Fibroblast of lung (primary cell): ENCODE measurements at regions not wholly inside any gene's neighbourhood (a gene's known extent, or its start where the extent isn't known, plus 50 kb on each side); places are given as distances from the start of the nearest gene placed in this dataset.

ENCODE experiments used
- DNase-seq, 2 donors: peaks; one replicate each; pipeline versions ENCODE4 v3.0.0 to v3.0.0-alpha.2; 2010; ENCODE audit warnings: low read depth in 2 of 2
- H2AFZ ChIP-seq: 2 replicates; pipeline ENCODE4 v1.5.1; 2012; ENCODE audit warnings: low read length, control low read depth, inconsistent platforms
- H3K27ac ChIP-seq: 2 replicates; pipeline ENCODE4 v1.5.1; 2011; ENCODE audit warnings: low read length, control low read depth; ENCODE audit not compliant: insufficient read depth
- H3K27me3 ChIP-seq: 2 replicates; pipeline ENCODE4 v1.5.1; 2011; ENCODE audit warnings: mild to moderate bottlenecking, low read length; ENCODE audit not compliant: control insufficient read depth, insufficient read depth
- H3K36me3 ChIP-seq: 2 replicates; pipeline ENCODE4 v1.5.1; 2011; ENCODE audit warnings: low read length; ENCODE audit not compliant: control insufficient read depth, insufficient read depth
- H3K4me1 ChIP-seq: 2 replicates; pipeline ENCODE4 v1.5.1; 2011; ENCODE audit warnings: low read length; ENCODE audit not compliant: control insufficient read depth, insufficient read depth; ENCODE audit errors: extremely low read depth
- H3K4me2 ChIP-seq: 2 replicates; pipeline ENCODE4 v1.5.1; 2011; ENCODE audit warnings: low read length, control low read depth; ENCODE audit not compliant: insufficient read depth; ENCODE audit errors: extremely low read depth
- H3K4me3 ChIP-seq, 4 experiments: fragments of 200-600 bp in 1 of 4; sonication (generic) in 1 of 4; replicated peaks in 1 of 4; 2 replicates each; pipeline ENCODE4 v1.5.1; 2011 to 2016; ENCODE audit warnings: low read length in 4 of 4, low read depth in 3 of 4, mild to moderate bottlenecking in 3 of 4, control low read depth in 2 of 4, inconsistent platforms in 1 of 4, mixed read lengths in 1 of 4; ENCODE audit not compliant: insufficient read depth in 1 of 4; ENCODE audit errors: control extremely low read depth in 1 of 4
- H3K79me2 ChIP-seq: 2 replicates; pipeline ENCODE4 v1.5.1; 2012; ENCODE audit warnings: mild to moderate bottlenecking, low read length, inconsistent platforms; ENCODE audit not compliant: control insufficient read depth, insufficient read depth
- H3K9ac ChIP-seq: 2 replicates; pipeline ENCODE4 v1.5.1; 2011; ENCODE audit warnings: mild to moderate bottlenecking, low read length, control low read depth; ENCODE audit not compliant: insufficient read depth
- H3K9me3 ChIP-seq: 2 replicates; pipeline ENCODE4 v1.5.1; 2012; ENCODE audit warnings: low read depth, low read length; ENCODE audit not compliant: control insufficient read depth, insufficient read depth
- H4K20me1 ChIP-seq: 2 replicates; pipeline ENCODE4 v1.5.1; 2011; ENCODE audit warnings: low read length; ENCODE audit not compliant: control insufficient read depth, insufficient read depth; ENCODE audit errors: extremely low read depth
- EZH2 ChIP-seq: IDR thresholded peaks from 2 replicates; pipeline ENCODE4 v1.5.1; 2012; ENCODE audit warnings: low read length, control low read depth, mild to moderate bottlenecking; ENCODE audit errors: missing control alignments
- TF ChIP-seq, protein P1 (sequence below), 2 donors: IDR thresholded peaks in 1 of 2; conservative IDR thresholded peaks in 1 of 2; 1 replicate in 1 of 2; 2 replicates in 1 of 2; pipeline ENCODE4 v1.5.1; 2011 to 2012; ENCODE audit warnings: low read length in 2 of 2, control low read depth in 1 of 2, inconsistent platforms in 1 of 2, low read depth in 1 of 2, mild to moderate bottlenecking in 1 of 2

DNA sequence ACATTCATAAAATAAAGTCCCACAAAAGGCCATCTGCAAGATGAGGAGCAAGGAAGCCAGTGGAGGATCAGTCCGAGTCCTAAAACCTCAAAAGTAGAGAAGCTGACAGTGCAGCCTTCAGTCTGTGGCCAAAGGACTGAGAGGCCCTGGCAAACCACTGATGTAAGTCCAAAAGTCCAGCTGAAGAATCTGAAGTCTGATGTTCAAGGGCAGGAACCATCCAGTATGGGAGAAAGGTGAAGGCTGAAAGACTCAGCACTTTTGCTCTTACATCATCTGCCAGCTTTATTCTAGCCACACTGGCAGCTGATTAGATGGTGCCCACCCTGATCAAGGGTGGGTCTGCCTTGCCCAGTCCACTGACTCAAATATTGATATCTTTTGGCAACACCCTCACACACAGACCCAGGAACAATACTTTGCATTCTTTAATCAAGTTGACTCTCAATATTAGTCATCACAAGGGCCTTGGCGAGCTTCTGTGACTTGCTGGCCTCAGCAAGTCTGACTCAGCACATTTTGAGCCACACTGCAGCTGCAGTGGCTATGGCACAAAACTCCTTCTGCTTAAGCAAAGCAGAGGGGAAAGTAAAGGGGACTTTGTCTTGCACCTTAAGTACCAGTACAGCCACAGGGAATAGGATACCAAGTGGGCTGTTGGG is 1370.3 kb upstream of the CITED2 start:
- H4K20me1 ChIP-seq: no peaks in the 10 kb centered on the region
- H3K36me3 ChIP-seq: no peaks in the 10 kb centered on the region
- H3K4me2 ChIP-seq: no peak overlapping the region
- H3K79me2 ChIP-seq: no peaks in the 10 kb centered on the region
- H3K9me3 ChIP-seq: no peaks in the 10 kb centered on the region
- no peak overlapping the region for H2AFZ ChIP-seq
- H3K9ac ChIP-seq: no peak overlapping the region
- no peak overlapping the region for H3K4me3 ChIP-seq
- no peak for TF ChIP-seq EZH2
- TF ChIP-seq, protein P1, sequence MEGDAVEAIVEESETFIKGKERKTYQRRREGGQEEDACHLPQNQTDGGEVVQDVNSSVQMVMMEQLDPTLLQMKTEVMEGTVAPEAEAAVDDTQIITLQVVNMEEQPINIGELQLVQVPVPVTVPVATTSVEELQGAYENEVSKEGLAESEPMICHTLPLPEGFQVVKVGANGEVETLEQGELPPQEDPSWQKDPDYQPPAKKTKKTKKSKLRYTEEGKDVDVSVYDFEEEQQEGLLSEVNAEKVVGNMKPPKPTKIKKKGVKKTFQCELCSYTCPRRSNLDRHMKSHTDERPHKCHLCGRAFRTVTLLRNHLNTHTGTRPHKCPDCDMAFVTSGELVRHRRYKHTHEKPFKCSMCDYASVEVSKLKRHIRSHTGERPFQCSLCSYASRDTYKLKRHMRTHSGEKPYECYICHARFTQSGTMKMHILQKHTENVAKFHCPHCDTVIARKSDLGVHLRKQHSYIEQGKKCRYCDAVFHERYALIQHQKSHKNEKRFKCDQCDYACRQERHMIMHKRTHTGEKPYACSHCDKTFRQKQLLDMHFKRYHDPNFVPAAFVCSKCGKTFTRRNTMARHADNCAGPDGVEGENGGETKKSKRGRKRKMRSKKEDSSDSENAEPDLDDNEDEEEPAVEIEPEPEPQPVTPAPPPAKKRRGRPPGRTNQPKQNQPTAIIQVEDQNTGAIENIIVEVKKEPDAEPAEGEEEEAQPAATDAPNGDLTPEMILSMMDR (conservative IDR thresholded peaks at IDR 0.05 in 1 of 2, IDR thresholded peaks at IDR 0.05 in 1 of 2; ENCODE audit: low read depth in 1 of 2, low read length in 2 of 2): no peak
- no peak overlapping the region for H3K27ac ChIP-seq
- peaks cover 2% of the 10 kb centered on the region for H3K4me1 ChIP-seq
- peak; percentile 69 to 86 for DNase-seq
- no peaks in the 10 kb centered on the region for H3K27me3 ChIP-seq

- Histone ChIP-seq H3K4me1 (no peaks in the 10 kb centered on the region), H3K27ac (no peak overlapping the region), H3K9ac (no peak overlapping the region), H4K20me1 (no peaks in the 10 kb centered on the region), H3K4me2 (no peak overlapping the region), H2AFZ (no peak overlapping the region), H3K79me2 (no peaks in the 10 kb centered on the region), H3K36me3 (no peaks in the 10 kb centered on the region), H3K9me3 (no peaks in the 10 kb centered on the region), H3K27me3 (no peaks in the 10 kb centered on the region), H3K4me3 (no peak overlapping the region)
- no peak for DNase-seq
- TF ChIP-seq, protein P1 (conservative IDR thresholded peaks at IDR 0.05 in 1 of 2, IDR thresholded peaks at IDR 0.05 in 1 of 2; ENCODE audit: low read depth in 1 of 2, low read length in 2 of 2): no peak
- no peak for TF ChIP-seq EZH2
Observed at GRCh38 chr6:140736231-140736630, 1361.8 kb upstream of the CITED2 start.

DNA sequence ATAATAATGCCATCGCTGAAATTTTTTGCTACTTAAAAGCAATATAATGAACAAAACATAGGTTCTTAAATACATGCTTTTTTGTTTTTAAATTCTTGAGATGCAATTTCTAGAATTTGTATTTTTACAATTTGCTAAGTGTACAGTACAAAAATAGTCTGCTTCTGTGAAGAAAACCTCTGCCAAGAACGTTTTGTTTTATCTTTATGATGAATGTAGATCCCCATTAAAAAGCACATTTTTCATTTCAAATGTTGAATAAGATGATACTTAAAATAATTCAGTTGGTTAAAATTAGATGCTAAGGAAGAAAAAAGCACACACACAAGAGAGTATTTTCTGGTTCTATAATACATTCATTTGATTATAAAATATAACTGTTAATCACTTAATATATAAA is 1358.5 kb upstream of the CITED2 start:
- no peak overlapping the region for H3K4me3 ChIP-seq
- DNase-seq: no peak
- no peak overlapping the region for H3K9ac ChIP-seq
- no peaks in the 10 kb centered on the region for H3K9me3 ChIP-seq
- H3K27ac ChIP-seq: no peak overlapping the region
- TF ChIP-seq EZH2: no peak
- TF ChIP-seq, protein P1 (conservative IDR thresholded peaks at IDR 0.05 in 1 of 2, IDR thresholded peaks at IDR 0.05 in 1 of 2; ENCODE audit: low read depth in 1 of 2, low read length in 2 of 2): no peak
- H3K4me2 ChIP-seq: no peak overlapping the region
- no peak overlapping the region for H2AFZ ChIP-seq
- H3K4me1 ChIP-seq: no peaks in the 10 kb centered on the region
- no peaks in the 10 kb centered on the region for H3K79me2 ChIP-seq
- no peaks in the 10 kb centered on the region for H4K20me1 ChIP-seq
- no peaks in the 10 kb centered on the region for H3K36me3 ChIP-seq
- H3K27me3 ChIP-seq: no peaks in the 10 kb centered on the region
